ENCODE measurements at regions not wholly inside any gene's neighbourhood (a gene's known extent, or its start where the extent isn't known, plus 50 kb on each side); places are given as distances from the start of the nearest gene placed in this dataset.

DNA sequence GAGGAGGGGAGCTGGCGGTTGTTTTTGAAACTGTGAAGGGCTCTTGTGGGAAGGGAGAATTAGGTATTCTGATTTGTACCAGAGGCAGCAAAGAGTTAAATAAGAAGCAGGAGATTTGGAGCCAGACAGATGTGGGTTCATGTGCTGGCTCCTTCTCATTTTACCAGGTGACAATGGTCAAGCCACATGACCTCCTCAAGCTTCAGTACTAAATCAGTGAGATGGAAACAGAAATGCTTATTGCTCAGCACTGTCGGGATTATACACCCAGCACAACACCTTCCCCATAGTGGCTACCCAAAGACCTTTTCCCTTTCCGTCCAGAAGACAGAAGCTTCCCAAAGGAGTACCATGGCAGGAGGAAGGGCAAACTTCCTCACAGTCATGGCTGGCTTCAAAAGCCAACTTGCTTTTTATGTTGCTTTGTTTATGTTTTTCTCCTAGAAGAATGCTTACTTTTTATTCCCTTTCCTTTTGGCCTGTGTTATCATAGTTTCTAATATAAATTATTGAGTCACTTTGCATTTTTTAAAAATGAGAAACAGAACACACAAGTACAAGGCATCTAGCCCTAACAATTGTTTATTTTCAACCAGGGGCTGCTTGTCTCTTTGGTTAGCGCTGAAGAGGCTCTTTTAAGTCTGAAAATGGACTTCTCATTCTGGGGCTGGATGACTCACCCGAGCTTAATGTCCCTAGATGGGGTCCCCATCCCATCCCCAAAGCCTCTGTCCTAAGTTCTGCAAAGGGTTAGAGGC lies 181.5 kb upstream of the ZBED5 start:
- TF ChIP-seq OSR1 (CRISPR knock-in tag; IDR thresholded peaks at IDR 0.05): no peak
- TF ChIP-seq ZNF70 (CRISPR knock-in tag; IDR thresholded peaks at IDR 0.05): no peak
- no peak for TF ChIP-seq ZNF8 (CRISPR knock-in tag; IDR thresholded peaks at IDR 0.05)
- no peak for TF ChIP-seq TOX (CRISPR knock-in tag; IDR thresholded peaks at IDR 0.05; ENCODE audit: borderline replicate concordance)
- no peak for TF ChIP-seq ZFP3 (CRISPR knock-in tag; IDR thresholded peaks at IDR 0.05)
- TF ChIP-seq ISL1 (CRISPR knock-in tag; IDR thresholded peaks at IDR 0.05): no peak
- TF ChIP-seq ARNTL (CRISPR knock-in tag; IDR thresholded peaks at IDR 0.05; ENCODE audit: borderline replicate concordance, low read depth): no peak
- no peak for TF ChIP-seq PATZ1 (CRISPR knock-in tag; IDR thresholded peaks at IDR 0.05; ENCODE audit: borderline replicate concordance)
- no peak for TF ChIP-seq TSHZ2 (CRISPR knock-in tag; IDR thresholded peaks at IDR 0.05)

Data from SK-N-SH treated with all-trans-retinoic acid at 6 μM for 48 hours (cell line).